ENCODE measurements at regions not wholly inside any gene's neighbourhood (a gene's known extent, or its start where the extent isn't known, plus 50 kb on each side); places are given as distances from the start of the nearest gene placed in this dataset.

DNA sequence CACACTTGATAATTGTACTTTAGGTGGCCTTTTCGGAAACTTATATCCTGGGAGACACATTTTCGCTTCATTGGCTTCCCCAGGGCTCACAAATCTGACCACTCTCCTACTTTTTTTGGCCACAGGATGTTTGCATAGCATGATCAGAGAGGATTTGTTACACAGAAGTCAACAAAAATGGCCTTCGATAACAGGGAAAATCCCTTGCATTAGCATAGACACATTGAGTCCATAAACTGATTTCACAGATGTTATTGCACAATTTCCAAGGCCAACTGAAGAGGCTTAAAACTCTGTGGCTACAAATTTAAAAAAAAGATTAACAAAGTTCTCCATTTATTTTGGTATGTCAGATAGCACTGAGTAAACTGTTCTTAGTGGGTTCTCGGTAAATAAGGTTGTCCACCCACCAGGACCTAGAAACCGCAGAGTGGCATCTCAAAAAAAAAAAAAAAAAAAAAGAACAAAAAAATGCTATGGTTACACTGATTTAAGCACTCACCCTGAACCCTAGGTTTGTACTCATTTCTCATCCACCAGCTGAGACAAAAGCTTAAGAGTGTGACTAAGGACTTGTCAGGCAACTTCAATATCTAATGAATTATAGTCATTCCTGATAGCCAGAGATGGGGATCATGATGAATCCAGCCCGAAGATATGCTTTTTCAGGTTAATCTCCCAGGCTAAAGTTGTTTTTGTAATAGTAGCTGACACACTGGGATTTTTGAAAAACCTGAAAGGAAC is 188.9 kb upstream of the SYNPR start:
- DNase-seq (ENCODE audit: low read depth) = no peak
- no peak overlapping the region for H3K4me3 ChIP-seq (ENCODE audit: low read length)

DNA sequence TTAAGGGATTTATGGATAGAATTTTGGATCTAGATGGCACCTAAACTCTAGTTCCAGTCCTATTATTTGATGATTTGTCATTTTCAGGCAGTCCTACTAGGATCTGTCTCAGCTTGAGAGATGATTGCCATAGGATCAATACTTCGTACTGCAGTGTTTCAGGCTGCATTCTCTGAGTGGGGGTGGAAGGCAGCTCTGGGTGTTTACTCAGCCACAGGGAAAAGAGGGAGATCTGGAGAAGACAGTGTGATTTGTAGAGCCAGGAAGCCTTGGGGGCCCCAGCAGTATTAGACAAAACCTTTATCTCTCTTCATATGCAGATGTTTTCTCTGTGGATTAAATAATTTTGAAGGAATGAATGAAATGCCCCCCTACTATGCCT is 188.4 kb upstream of the SYNPR start:
- TF ChIP-seq, protein P1, sequence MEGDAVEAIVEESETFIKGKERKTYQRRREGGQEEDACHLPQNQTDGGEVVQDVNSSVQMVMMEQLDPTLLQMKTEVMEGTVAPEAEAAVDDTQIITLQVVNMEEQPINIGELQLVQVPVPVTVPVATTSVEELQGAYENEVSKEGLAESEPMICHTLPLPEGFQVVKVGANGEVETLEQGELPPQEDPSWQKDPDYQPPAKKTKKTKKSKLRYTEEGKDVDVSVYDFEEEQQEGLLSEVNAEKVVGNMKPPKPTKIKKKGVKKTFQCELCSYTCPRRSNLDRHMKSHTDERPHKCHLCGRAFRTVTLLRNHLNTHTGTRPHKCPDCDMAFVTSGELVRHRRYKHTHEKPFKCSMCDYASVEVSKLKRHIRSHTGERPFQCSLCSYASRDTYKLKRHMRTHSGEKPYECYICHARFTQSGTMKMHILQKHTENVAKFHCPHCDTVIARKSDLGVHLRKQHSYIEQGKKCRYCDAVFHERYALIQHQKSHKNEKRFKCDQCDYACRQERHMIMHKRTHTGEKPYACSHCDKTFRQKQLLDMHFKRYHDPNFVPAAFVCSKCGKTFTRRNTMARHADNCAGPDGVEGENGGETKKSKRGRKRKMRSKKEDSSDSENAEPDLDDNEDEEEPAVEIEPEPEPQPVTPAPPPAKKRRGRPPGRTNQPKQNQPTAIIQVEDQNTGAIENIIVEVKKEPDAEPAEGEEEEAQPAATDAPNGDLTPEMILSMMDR (conservative IDR thresholded peaks at IDR 0.05; ENCODE audit: low read depth, low read length) = no peak
- no peak for DNase-seq (ENCODE audit: low read depth)
- no peak overlapping the region for H3K4me3 ChIP-seq (ENCODE audit: low read length)

More for the DNA sequence above, 188.9 kb upstream of the SYNPR start:
- TF ChIP-seq, protein P1 (conservative IDR thresholded peaks at IDR 0.05; ENCODE audit: low read depth, low read length) = no peak

DNA sequence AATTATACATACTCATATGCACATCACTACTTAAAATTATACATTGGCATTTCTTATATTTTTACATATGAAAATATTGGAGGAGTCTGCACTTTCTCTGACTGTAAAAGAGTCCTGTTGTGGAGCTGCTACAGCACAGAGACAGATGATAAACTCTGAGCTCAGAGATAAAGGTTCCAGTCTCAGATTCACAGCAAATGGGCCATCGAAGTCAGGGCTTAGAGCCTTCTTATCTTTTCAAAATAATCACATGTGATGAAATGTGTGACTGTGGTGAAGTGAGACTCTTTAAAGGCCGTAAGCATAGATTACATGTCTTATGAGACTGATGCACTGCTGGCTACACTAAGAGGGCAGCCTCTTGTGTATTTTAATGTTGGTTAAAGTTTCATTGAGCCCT is 187.5 kb upstream of the SYNPR start:
- DNase-seq (ENCODE audit: low read depth) = no peak
- no peak overlapping the region for H3K4me3 ChIP-seq (ENCODE audit: low read length)
- TF ChIP-seq, protein P1 (conservative IDR thresholded peaks at IDR 0.05; ENCODE audit: low read depth, low read length) = no peak

- TF ChIP-seq, protein P1 (conservative IDR thresholded peaks at IDR 0.05; ENCODE audit: low read depth, low read length) = no peak
- no peak overlapping the region for H3K4me3 ChIP-seq (ENCODE audit: low read length)
- DNase-seq (ENCODE audit: low read depth) = no peak
These were observed 185.6 kb upstream of the SYNPR start for GRCh38 chr3:63092515-63092914.

DNA sequence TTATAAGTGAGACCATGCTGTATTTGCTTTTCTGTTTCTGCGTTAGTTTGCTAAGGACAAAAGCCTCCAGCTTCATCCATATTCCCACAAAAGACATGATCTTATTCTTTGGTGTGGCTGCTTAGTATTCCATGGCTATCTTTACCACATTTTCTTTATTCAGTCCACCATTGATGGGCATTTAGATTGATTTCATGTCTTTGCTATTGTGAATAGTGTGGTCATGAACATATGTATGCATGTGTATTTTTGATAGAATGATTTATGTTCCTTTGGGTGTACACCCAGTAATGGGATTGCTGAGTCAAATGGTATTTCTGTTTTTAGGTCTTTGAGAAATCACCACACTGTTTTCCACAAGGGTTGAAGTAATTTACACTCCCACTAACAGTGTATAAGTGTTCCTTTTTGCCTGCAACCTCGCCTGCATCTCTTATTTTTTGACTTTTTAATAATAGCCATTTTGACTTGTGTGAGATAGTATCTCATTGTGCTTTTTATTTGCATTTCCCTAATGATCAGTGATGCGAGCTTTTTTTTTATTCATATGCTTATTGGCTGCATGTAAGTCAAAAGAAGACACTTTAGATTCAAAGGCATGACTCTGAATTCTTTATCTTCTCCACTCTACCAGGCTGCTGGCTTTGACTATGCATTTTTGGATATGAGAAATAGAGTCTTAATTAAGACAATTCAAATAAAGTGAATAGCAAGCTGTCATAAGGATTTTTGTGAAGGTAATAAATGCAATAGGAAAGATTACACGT is 183.3 kb upstream of the SYNPR start:
- DNase-seq (ENCODE audit: low read depth) = no peak
- TF ChIP-seq, protein P1 (conservative IDR thresholded peaks at IDR 0.05; ENCODE audit: low read depth, low read length) = no peak
- H3K4me3 ChIP-seq (ENCODE audit: low read length) = no peak overlapping the region

DNA sequence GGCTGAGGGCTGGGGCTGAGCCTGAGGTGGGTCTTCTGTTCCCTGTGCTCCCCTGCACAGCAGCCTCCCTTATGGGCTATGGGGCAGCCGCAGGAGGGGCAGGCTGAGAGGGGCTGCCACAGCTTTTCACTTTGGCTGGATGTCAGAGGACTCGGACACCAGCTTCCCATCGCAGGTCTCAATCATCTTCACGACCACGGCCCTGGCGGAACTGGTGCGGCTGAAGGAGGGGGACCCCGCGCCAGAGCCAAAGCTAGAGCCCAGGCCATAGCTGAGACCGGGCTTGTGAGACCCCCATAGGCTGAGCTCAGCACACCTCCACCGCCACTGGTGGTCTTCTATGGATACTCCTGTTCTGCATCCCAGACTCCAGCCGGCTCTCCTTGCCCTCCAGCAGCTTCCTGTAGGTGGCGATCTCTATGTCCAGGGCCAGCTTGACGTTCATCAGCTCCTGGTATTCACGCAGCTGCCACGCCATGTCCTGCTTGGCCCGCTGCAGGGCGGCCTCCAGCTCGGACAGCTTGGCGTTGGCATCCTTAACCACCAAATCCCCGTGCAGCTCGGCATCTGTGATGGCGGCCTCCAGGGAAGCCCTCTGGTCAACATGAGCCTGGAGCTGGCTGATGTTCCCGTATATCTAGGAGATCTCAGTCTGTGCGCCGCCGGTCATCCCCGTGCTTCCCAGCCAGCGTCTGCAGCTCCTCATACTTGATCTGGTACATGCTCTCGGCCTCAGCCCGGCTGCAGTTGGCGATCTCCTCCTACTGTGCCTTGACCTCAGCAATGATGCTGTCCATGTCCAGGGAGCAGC is 181.7 kb upstream of the SYNPR start:
- TF ChIP-seq, protein P1 (conservative IDR thresholded peaks at IDR 0.05; ENCODE audit: low read depth, low read length) = no peak
- DNase-seq (ENCODE audit: low read depth) = no peak
- no peak overlapping the region for H3K4me3 ChIP-seq (ENCODE audit: low read length)
